SU-DHL-6 (cell line): ENCODE measurements at regions not wholly inside any gene's neighbourhood (a gene's known extent, or its start where the extent isn't known, plus 50 kb on each side); places are given as distances from the start of the nearest gene placed in this dataset.
A peak's percentile ranks its signal among the peaks of the same experiment; 100 is the strongest.

Experiments
- H2AFZ ChIP-seq: fragments of 200-600 bp; sonication (generic); 2 replicates; pipeline ENCODE4 v1.6.1; 2014; ENCODE audit warnings: low read depth, mild to moderate bottlenecking, moderate library complexity, mixed read lengths, antibody characterized with exemption, low read length; ENCODE audit not compliant: severe bottlenecking
- H3F3A ChIP-seq: fragments of 200-600 bp; shearing (Covaris generic); 2 replicates; pipeline ENCODE4 v1.6.0; 2016; ENCODE audit warnings: antibody characterized with exemption, mild to moderate bottlenecking; ENCODE audit not compliant: insufficient read depth
- H3K27ac ChIP-seq: fragments of 200-600 bp; sonication (generic); 2 replicates; pipeline ENCODE4 v1.5.1; 2016; ENCODE audit warnings: low read depth, mild to moderate bottlenecking, low read length, moderate library complexity, mixed read lengths
- H3K27me3 ChIP-seq: fragments of 200-600 bp; sonication (generic), shearing (Covaris generic); 2 replicates; pipeline ENCODE4 v1.6.0; 2014; ENCODE audit warnings: mild to moderate bottlenecking, low read length
- H3K36me3 ChIP-seq: fragments of 200-600 bp; sonication (generic); 2 replicates; pipeline ENCODE4 v1.6.1; 2014; ENCODE audit warnings: mild to moderate bottlenecking, low read length, mixed read lengths
- H3K4me2 ChIP-seq: fragments of 300-600, 200-600 bp; shearing (Covaris generic), sonication (generic); 2 replicates; pipeline ENCODE4 v1.6.0; 2014; ENCODE audit warnings: low read length, low read depth, mild to moderate bottlenecking; ENCODE audit not compliant: poor library complexity, severe bottlenecking
- H3K4me3 ChIP-seq: fragments of 200-600 bp; sonication (generic); 2 replicates; pipeline ENCODE4 v1.5.1; 2014; ENCODE audit warnings: antibody characterized with exemption, low read length, mild to moderate bottlenecking, mixed read lengths; ENCODE audit not compliant: insufficient read depth, poor library complexity, severe bottlenecking
- H3K79me2 ChIP-seq: fragments of 200-600 bp; sonication (generic); 2 replicates; pipeline ENCODE4 v1.6.1; 2014; ENCODE audit warnings: mild to moderate bottlenecking, low read length, moderate library complexity; ENCODE audit not compliant: insufficient read depth
- H3K9ac ChIP-seq: fragments of 200-600 bp; sonication (generic); 2 replicates; pipeline ENCODE4 v1.7.0; 2014; ENCODE audit warnings: mild to moderate bottlenecking, low read length
- H3K9me2 ChIP-seq: fragments of 200-600 bp; sonication (generic); replicated peaks from 2 replicates; pipeline ENCODE4 v1.6.1; 2014; ENCODE audit warnings: low read length; ENCODE audit not compliant: insufficient read depth
- H3K9me3 ChIP-seq: fragments of 200-600 bp; sonication (generic); 2 replicates; pipeline ENCODE4 v1.6.1; 2014; ENCODE audit warnings: low read length, mixed read lengths; ENCODE audit not compliant: insufficient read depth
- H4K20me1 ChIP-seq: fragments of 200-600 bp; sonication (generic); 2 replicates; pipeline ENCODE4 v1.6.1; 2014; ENCODE audit warnings: low read depth, mild to moderate bottlenecking, antibody characterized with exemption, low read length, moderate library complexity, mixed read lengths
- EZH2phosphoT487 ChIP-seq: fragments of 200-600 bp; sonication (generic), shearing (Covaris generic); conservative IDR thresholded peaks from 2 replicates; pipeline ENCODE4 v1.6.1; 2018; ENCODE audit warnings: mild to moderate bottlenecking, antibody characterized with exemption, low read length, moderate library complexity, mixed read lengths
- TF ChIP-seq, protein P1 (sequence below): fragments of 200-600 bp; sonication (generic); IDR thresholded peaks from one replicate; pipeline ENCODE4 v1.5.1; 2017; ENCODE audit warnings: antibody characterized with exemption, mild to moderate bottlenecking, low read length, moderate library complexity; ENCODE audit not compliant: insufficient read depth, poor library complexity, severe bottlenecking

- Histone ChIP-seq H3K27me3 (no peaks in the 10 kb centered on the region), H3F3A (no peaks in the 10 kb centered on the region), H3K79me2 (no peaks in the 10 kb centered on the region), H3K9ac (no peak overlapping the region), H3K36me3 (no peaks in the 10 kb centered on the region), H3K9me2 (no peaks in the 10 kb centered on the region), H3K9me3 (no peaks in the 10 kb centered on the region), H3K27ac (no peak overlapping the region), H4K20me1 (no peaks in the 10 kb centered on the region), H2AFZ (no peak overlapping the region), H3K4me2 (no peak overlapping the region), H3K4me3 (no peak overlapping the region)
- no peak for TF ChIP-seq EZH2phosphoT487
Observed at GRCh38 chr1:104064399-104064798, 314.7 kb downstream of the AMY1C start.

GRCh38 chr1:104072915-104073371, 323.2 kb downstream of the AMY1C start:
- H3K79me2 ChIP-seq = no peaks in the 10 kb centered on the region
- H2AFZ ChIP-seq = no peak overlapping the region
- TF ChIP-seq EZH2phosphoT487 = no peak
- TF ChIP-seq, protein P1, sequence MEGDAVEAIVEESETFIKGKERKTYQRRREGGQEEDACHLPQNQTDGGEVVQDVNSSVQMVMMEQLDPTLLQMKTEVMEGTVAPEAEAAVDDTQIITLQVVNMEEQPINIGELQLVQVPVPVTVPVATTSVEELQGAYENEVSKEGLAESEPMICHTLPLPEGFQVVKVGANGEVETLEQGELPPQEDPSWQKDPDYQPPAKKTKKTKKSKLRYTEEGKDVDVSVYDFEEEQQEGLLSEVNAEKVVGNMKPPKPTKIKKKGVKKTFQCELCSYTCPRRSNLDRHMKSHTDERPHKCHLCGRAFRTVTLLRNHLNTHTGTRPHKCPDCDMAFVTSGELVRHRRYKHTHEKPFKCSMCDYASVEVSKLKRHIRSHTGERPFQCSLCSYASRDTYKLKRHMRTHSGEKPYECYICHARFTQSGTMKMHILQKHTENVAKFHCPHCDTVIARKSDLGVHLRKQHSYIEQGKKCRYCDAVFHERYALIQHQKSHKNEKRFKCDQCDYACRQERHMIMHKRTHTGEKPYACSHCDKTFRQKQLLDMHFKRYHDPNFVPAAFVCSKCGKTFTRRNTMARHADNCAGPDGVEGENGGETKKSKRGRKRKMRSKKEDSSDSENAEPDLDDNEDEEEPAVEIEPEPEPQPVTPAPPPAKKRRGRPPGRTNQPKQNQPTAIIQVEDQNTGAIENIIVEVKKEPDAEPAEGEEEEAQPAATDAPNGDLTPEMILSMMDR = no peak
- H3K9me3 ChIP-seq = no peaks in the 10 kb centered on the region
- H3K9me2 ChIP-seq = no peaks in the 10 kb centered on the region
- no peak overlapping the region for H3K27ac ChIP-seq
- H3K36me3 ChIP-seq = no peaks in the 10 kb centered on the region
- no peak overlapping the region for H3K4me3 ChIP-seq
- H3K27me3 ChIP-seq = no peaks in the 10 kb centered on the region
- no peaks in the 10 kb centered on the region for H4K20me1 ChIP-seq
- no peak overlapping the region for H3K9ac ChIP-seq
- no peaks in the 10 kb centered on the region for H3F3A ChIP-seq
- no peak overlapping the region for H3K4me2 ChIP-seq

GRCh38 chr1:104073463-104073902, 323.8 kb downstream of the AMY1C start:
- Histone ChIP-seq H3K27me3 (no peaks in the 10 kb centered on the region), H3F3A (no peaks in the 10 kb centered on the region), H3K79me2 (no peaks in the 10 kb centered on the region), H3K9ac (no peak overlapping the region), H3K9me2 (no peaks in the 10 kb centered on the region), H3K9me3 (no peaks in the 10 kb centered on the region), H4K20me1 (no peaks in the 10 kb centered on the region), H3K4me2 (no peak overlapping the region), H3K36me3 (no peaks in the 10 kb centered on the region), H3K27ac (no peak overlapping the region), H3K4me3 (no peak overlapping the region), H2AFZ (no peak overlapping the region)
- TF ChIP-seq, protein P1 = no peak
- TF ChIP-seq EZH2phosphoT487 = no peak

DNA sequence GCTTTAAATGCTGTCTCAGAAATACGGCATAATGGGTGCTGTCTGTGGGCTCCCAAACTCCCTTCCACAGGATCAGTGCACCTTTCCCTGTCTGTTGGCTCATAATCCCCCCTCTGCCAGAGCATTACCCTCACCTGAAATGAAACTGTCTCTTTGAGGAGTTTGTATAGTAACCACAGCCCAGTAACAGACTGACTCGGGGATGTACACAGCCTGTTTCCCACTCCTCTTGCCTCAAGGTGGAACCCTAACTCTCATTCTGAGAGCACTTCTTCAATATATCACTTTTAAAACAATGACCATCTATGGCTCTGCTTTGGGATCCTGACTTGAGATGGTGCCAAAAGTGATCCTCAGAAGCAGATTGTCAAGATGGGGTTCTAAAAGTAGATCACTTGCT, 332.5 kb downstream of the AMY1C start:
- Histone ChIP-seq H3K9me3 (no peaks in the 10 kb centered on the region), H3K9ac (no peak overlapping the region), H3K27me3 (no peaks in the 10 kb centered on the region), H2AFZ (peak overlapping the region; percentile 5), H4K20me1 (no peaks in the 10 kb centered on the region), H3K27ac (no peak overlapping the region), H3K79me2 (no peaks in the 10 kb centered on the region), H3K4me3 (no peak overlapping the region), H3K36me3 (no peaks in the 10 kb centered on the region), H3K4me2 (no peak overlapping the region), H3F3A (no peaks in the 10 kb centered on the region), H3K9me2 (no peaks in the 10 kb centered on the region)
- no peak for TF ChIP-seq EZH2phosphoT487
- TF ChIP-seq, protein P1 = no peak
